ENCODE measurements at regions not wholly inside any gene's neighbourhood (a gene's known extent, or its start where the extent isn't known, plus 50 kb on each side); places are given as distances from the start of the nearest gene placed in this dataset.

DNA sequence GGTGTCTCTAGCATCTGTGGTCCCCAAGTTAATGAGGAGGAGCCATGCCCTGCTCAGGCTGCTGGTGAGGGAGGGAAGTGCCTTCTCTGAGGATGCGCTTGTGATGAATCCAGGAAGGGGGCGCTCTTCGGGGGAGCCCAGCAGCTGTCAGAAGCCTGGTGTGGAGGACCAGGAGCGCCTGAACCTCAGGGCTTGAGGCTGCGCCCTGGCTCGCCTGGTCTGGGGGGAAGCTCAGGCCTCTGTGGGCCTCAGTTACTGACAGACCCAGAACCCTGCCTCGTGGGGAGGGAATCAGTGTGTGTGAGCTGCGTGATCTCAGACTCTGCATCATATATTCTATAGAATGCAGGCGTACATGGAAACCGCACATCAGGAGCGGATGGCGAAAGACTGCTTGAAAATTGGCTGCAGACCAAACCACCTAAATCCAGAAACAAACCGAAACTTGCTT lies 126.1 kb downstream of the SEC14L1 start:
- TF ChIP-seq, protein P1, sequence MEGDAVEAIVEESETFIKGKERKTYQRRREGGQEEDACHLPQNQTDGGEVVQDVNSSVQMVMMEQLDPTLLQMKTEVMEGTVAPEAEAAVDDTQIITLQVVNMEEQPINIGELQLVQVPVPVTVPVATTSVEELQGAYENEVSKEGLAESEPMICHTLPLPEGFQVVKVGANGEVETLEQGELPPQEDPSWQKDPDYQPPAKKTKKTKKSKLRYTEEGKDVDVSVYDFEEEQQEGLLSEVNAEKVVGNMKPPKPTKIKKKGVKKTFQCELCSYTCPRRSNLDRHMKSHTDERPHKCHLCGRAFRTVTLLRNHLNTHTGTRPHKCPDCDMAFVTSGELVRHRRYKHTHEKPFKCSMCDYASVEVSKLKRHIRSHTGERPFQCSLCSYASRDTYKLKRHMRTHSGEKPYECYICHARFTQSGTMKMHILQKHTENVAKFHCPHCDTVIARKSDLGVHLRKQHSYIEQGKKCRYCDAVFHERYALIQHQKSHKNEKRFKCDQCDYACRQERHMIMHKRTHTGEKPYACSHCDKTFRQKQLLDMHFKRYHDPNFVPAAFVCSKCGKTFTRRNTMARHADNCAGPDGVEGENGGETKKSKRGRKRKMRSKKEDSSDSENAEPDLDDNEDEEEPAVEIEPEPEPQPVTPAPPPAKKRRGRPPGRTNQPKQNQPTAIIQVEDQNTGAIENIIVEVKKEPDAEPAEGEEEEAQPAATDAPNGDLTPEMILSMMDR (IDR thresholded peaks at IDR 0.05; ENCODE audit: extremely low read depth, insufficient read depth, missing control alignments), result no peak
- no peak for DNase-seq (ENCODE audit: low spot score)
- in situ Hi-C loops (cut with MboI; ENCODE audit: low pct_unique_long_range_greater_than_20kb, low sequenced_read_pairs, unreplicated experiment), result no loop called here

DNA sequence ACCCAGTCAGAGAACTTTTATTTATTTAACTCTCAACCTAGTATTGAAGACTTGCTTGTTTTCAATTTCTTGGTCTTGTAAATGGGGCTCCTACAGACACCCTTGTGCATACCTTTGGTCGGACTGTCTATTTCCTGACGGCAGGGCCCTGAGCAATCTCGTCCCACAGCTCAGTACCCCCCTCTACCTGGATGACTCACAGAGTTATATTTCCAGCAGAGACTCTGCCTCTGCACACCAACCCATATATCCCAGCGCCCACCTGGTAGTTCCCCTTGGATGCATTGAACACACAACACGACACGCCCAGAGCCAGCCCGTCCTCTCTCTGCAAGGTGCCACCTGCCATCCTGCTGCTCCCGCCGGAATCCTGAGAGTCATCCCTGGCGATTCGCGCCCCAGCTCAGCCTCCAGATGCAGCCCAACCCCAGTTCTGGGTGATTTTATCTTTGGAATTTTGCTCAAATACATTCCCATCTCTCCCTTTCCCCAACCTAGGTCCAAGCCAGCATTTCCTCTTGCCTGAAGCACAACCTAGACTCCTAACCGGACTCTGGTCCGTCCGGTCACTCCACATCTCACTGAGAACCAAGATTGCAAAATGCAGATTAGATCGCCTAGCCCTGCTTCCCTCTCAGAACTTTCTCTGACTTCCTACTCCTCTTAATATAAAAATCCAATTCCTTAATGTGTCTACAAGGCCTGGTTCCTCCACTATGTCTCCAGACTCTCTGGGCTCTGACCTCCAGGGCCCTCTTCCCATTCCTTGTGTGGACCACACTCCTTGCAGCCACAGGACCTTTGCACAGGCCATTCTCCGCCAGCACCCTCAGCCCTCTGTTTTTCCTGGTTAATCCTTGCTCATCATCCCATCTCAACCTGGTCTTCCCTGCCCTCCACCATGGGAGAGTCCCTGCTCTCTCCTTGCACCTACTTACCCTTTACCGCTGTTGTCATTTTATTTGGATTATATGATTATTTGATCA lies 129.2 kb downstream of the SEC14L1 start:
- no peak for DNase-seq (ENCODE audit: low spot score)
- TF ChIP-seq, protein P1 (IDR thresholded peaks at IDR 0.05; ENCODE audit: extremely low read depth, insufficient read depth, missing control alignments), result no peak
- in situ Hi-C loops (cut with MboI; ENCODE audit: low pct_unique_long_range_greater_than_20kb, low sequenced_read_pairs, unreplicated experiment), result no loop called here

DNA sequence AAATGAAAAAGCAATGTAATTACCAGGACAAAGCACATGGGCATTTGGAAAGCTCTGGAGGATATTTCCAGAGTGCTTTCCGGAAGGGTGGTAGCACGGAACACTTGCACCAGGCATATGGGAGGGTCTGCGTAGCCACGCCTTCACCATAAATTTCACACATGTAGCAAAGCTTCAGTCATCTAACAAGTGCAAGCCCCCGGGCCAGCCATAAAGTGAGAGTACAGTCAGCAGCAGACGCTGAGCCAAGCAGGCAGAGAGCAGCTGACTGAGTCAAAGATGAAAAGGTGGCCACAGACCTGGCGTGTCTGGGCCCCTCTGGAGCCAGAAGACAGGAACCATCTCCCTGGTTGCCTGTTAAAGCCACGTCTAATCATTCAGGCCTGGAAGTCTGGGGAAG lies 130.6 kb downstream of the SEC14L1 start:
- no peak for DNase-seq (ENCODE audit: low spot score)
- TF ChIP-seq, protein P1 (IDR thresholded peaks at IDR 0.05; ENCODE audit: extremely low read depth, insufficient read depth, missing control alignments), result no peak
- in situ Hi-C loops (cut with MboI; ENCODE audit: low pct_unique_long_range_greater_than_20kb, low sequenced_read_pairs, unreplicated experiment), result no loop called here

DNA sequence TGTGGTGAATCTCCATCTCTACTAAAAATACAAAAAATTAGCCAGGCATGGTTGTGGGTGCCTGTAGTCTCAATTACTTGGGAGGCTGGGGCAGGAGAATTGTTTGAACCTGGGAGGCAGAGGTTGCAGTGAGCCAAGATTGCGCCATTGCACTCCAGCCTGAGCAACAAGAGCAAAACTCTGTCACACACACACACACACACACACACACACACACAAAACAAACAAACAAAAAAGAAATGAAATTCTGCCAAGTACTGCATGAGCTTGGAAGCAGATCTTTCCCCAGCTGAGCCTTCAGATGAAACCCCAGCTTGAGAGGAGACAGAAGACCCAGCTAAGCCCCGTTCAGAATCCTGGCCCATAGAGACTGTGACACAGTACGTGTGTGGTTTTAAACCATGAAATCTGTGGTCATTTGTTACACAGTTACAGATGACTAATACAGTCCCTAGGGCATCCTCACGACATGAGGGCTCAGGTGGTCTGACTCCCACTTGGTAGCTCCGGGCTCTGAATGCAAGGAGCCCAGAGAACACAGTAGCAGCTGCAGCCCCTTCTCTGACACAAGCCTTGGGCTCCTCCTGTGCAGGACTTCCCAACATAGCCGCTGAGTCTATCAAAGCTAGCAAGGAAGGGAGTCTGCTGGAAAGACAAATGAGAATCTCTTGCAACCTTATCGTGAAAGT lies 132.8 kb downstream of the SEC14L1 start:
- in situ Hi-C loops (cut with MboI; ENCODE audit: low pct_unique_long_range_greater_than_20kb, low sequenced_read_pairs, unreplicated experiment), result no loop called here
- TF ChIP-seq, protein P1 (IDR thresholded peaks at IDR 0.05; ENCODE audit: extremely low read depth, insufficient read depth, missing control alignments), result no peak

DNA sequence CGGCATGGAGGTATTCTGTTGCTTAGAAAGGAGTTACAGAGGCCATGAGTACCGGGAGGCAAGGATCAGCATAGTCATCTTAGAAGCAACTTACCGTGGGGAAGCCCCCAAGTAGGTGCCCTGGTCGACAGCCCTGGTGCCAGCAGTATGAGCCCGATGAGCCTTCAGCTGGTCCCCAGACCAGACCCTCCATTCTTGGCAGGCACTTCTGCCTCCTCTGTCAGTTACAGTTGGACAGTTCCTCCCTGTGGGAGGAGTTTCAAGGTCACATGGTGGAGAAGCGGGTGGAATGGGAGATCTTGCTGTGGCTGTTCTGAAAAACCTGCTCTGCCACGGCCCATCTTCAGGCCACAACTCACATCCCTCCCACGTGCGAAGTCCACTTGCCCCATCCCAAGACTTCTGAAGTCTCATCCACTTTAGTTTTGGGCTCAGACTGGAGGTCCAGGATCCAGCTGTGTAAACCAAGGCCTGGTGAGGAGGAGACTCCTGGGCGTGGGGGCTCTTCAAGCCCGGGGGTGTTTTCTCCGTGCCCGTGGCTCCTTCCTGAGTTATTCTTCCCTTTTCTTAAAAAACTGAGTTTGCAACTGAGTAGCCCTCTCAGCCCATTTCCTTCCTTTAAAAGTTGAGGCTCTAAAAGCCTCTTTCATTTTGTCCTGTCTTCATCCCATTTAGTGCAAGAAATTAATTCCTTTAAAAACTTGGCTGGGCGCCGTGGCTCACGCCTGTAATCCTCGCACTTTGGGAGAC lies 133.5 kb downstream of the SEC14L1 start:
- DNase-seq (ENCODE audit: low spot score), result no peak
- in situ Hi-C loops (cut with MboI; ENCODE audit: low pct_unique_long_range_greater_than_20kb, low sequenced_read_pairs, unreplicated experiment), result no loop called here
- TF ChIP-seq, protein P1 (IDR thresholded peaks at IDR 0.05; ENCODE audit: extremely low read depth, insufficient read depth, missing control alignments), result no peak

More for the DNA sequence above, 132.8 kb downstream of the SEC14L1 start:
- no peak for DNase-seq (ENCODE audit: low spot score)

Measured in GM13977 (cell line).